GM18861 (cell line): ENCODE measurements at regions not wholly inside any gene's neighbourhood (a gene's known extent, or its start where the extent isn't known, plus 50 kb on each side); places are given as distances from the start of the nearest gene placed in this dataset.
"Not testable (repeated sequence)": the region's sequence is repeated elsewhere in the genome, so short reads cannot be mapped to it uniquely, and the experiment has no call there.

ENCODE experiments used
- ATAC-seq: cut with Tn5 transposase; IDR thresholded peaks from one replicate; pipeline ENCODE4 v1.9.1; 2021; ENCODE audit not compliant: unreplicated experiment

DNA sequence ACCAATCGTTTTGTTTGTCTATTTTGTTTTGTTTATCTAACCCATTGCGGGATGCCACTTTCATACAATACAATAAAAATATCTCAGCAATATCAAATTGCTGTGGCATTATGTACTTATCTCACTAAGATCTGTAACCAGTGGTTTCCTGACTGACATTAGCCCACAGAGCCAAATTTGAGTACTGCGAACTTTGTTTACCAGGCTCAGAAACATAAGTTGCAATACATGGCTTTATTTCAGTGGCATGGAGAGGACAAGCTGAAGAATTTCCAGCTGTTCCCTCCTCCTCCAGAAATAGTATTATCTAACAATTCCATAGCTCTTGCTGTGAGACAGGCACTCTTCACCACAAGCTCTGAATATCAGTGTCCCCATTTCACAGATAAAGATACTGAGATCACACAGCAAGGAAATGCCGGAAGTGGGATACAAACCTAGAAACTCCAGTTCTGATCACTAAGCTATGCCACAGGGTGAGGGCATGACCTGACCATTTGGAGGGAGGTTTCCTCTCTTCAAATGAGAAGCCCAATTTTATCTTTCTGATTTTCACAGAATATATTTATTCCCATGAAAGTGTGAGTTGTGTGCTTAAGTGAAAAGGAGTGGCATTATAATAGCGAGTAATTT, 469.9 kb upstream of the CBLB start:
- ATAC-seq: no peak

DNA sequence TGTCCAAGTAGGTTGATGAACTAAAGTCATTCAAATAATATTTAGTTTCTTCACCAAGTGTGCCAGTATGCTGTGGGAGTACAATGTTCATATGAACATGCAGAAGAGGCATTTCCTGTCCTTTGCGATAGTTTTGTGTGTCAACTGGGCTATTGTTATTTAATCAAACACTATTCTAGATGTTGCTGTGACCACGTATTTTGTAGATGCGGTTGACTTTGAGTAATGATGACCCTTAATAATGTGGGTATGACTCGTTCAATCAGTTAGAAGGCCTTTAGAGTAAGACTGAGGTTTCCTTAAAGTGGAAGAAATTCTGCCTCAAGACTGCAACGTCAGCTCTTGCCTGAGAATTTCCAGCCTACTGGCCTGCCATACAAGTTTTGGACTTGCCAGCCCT, 470.7 kb upstream of the CBLB start:
- no peak for ATAC-seq

DNA sequence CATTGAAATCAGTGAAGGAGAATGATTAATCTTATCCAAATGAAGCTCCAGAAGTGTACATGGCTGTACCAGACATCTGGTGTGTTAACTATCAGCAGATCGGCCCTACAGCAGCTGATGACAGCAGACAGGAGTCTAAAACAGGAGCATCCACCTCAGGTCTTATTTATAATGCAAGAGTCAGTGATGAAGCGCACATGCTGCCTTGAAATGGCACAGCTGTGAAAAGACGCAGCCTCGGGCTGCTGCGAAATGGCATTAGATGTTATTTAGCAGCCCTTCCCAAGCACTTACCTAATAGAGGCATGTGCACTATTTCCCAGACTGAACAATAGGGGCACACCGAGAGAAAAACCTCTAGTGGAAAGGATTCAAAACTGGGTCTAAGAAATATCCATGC, 472.3 kb upstream of the CBLB start:
- no peak for ATAC-seq

DNA sequence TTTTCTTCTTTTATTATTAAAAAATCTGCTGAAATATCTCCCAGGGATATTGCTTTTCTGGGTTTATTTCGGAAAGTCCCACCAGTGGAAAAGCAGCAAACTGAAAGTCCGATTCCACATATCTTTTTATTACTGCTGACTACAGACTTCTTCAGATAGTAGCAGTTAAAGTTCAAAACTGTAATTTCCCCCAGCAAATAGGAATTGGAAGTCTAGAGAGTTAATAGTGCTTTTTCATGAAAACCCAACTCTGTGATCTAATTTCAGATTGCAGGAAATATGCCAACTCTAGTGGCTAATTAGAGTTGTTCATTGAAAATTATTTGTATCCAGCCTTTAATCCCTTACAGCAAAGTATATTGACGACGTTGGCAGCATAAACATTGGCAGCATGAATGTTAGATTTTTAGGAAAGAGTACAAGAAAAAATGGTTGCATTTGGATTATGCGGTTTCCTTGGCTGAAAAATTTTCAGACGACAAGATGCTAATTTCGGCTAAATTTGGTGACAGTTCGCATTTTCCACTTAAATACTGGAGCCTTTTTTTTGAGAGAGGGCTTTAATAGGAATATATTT, 472.9 kb upstream of the CBLB start:
- no peak for ATAC-seq

DNA sequence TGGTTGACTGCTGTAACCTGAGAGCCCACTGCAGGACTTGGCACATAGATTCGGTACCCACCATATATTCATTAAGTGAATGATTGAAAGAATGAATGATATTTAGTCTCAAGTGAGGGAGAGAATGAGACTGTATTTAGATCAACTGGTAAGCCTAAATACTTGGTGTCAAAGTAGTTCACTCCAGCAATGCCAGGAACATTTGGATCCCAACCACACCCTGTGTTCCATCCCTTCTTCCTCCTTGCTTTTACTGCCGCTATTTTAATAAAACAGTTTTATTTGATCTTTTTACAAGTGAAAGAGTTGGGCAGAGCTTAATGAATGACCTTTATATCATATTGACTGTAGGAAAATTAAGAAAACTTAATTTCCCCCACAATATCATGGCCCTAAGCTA, 473.6 kb upstream of the CBLB start:
- no peak for ATAC-seq

DNA sequence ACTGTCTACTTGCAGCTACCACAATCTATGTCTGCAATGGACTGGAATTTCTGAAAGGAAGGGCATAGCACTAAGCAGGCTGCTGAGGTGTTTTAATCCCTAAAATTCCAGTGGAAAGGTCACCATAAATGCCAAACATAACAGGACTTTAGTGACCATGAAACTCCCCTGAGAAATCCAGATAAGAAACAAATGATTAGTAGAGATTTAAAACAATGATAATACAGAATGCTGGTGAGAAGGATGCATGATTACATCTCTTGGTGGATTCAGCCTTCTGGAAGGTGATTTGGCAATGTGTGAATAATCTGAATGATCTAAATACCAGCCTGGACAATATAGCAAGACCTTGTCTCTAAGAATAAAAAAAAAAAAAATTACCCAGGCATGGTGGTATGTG, 475.0 kb upstream of the CBLB start:
- ATAC-seq: no peak

DNA sequence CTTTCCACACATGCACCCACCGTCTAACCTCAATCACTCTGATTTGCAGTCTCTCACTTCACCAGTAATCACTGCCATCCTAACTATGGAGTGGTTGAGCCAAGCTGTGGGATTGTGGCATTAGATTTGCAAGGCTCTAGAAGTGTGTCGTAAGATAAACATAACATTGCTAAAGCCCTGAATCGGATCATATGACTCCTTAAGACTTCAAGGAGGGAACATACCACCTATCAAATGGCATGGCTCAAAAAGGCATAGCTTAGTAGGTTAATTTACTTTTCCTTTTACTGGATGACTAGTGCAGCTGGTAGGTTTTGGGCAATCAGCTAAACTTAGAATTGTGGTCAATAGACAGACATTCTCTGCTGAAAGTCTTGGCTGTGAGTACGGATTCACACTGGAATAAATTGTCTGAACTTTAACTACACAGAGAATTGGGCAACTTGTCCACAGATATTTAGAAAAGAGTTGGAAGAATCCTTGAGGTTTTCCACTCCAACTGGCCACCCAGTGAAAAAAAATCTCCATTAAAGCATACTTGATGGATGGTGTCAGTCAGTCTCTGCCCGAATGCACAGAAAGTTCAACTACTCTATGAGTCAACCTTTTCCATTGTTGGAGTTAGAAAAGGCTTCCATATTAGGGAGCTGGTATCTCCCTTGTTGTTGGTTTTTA, 476.7 kb upstream of the CBLB start:
- ATAC-seq: no peak

DNA sequence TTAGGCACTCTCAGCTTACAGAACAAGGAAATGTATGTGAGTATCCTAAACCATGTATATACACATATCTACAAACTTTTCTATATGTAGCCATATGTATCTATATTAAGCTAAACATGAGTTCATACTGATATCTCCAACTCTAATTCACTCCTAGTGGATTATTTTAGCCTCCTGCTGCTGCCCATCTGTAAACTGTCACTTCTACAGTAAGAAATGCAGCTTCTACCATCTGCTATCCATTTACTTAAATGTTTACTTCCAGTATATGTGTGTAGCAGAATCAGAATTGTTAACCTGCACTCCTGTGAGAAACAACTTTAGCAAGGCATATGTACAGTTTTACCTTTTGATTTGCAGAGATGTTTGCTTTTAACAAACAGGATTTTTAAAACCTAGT, 478.5 kb upstream of the CBLB start:
- ATAC-seq: no peak

DNA sequence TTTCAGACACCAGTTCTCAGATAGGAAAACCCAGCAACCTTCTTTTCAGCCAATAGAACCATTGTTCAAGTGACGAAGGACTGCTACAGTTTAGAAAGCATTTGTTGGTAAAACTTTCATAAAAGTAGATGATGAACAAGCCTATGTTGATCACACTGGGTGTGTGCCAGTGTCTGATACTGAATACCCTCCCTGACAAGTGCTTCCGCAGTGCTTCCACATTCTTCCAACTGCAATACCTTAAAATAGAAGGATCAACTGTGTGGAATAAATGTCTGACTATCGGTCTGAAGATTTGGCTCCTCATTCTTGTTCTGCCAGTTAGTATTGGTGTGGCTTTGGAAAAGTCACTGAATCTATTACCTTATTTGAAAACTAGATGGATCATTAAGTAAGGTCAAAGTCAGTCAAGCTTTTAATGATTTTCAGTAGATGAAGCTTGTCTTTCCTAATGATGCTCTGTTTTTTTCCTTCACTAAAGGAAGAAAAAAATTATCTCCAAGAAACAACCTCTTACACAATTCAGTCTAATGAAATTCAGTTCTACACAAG, 479.4 kb upstream of the CBLB start:
- ATAC-seq: no peak

DNA sequence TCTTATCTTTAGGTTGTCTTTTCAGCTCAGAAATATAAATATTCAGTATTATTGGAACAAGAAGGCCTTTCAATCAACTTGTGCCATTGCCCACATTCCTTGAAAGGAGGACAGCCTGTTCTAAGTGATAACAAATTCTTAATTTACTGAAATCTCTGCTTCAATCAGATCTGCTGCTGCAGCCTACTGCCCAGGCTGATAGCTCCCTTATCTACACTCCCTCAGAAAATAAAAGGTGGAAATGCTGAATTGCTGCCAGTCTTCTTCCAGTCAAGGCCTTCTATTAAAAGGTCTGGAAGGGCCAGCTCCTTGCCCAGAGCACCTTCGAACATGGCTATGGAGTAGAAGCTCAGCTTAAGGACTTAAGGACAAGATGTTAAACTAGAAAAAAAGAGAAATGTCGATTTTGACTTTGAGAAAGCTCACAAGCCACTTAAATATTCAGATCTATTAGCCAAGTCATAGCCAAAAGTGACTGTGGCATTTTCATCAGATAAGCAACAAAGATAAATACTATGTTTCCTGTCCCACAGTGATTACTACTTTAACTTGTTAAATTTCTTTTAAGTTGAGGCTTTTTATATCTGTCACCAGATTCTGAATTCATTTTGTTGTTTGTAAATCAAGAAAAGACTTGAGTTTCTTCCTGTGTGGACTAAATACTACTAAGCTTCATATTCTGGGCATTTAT, 480.5 kb upstream of the CBLB start:
- ATAC-seq: no peak

DNA sequence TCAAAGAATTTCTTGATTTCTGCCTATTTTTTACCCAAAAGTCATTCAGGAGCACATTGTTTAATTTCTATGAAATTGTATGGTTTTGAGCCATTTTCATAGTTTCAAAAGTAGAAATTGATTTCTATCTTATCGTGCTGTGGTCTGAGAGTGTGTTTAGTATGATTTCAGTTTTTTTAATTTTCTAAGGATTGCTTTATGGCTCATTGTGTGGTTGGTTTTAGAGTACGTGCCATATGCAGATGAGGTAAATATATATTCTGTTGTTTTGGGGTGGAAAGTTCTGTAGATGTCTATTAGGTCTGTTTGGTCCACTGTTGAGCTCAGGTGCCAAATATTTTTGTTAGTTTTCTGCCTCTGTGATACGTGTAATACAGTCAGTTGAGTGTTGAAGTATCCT, 487.1 kb upstream of the CBLB start:
- no peak for ATAC-seq

DNA sequence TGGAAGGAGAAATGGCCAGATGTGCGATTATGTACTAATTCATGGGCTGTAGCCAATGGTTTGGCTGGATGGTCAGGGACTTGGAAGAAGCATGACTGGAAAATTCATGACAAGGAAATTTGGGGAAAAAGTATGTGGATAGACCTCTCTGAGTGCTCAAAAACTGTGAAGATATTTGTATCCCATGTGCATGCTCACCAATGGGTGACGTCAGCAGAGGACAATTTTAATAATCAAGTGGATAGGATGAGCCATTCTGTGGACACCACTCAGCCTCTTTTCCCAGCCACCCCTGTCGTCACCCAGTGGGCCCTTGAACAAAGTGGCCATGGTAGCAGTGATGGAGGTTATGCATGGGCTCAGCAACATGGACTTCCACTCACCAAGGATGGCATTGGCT, 490.9 kb upstream of the CBLB start:
- ATAC-seq: no peak

DNA sequence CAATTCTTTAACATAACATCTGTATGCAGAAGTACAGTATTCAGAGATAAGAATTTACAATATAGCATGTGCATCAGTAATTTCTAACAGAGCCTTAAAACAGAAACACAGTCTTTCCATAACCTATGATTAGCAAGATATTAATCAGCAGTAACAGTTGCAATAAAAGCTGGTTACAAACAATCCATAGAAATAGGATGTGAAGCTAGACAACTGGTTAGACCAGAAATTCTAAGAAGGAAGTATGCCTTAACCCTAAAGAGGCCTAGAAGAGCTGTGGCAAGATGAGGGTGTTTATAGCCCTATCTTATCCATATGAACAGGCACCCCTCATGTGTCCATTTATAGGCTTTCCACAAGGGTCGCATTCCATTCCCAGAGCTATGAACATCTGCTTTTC, 492.1 kb upstream of the CBLB start:
- ATAC-seq: not testable (repeated sequence)

DNA sequence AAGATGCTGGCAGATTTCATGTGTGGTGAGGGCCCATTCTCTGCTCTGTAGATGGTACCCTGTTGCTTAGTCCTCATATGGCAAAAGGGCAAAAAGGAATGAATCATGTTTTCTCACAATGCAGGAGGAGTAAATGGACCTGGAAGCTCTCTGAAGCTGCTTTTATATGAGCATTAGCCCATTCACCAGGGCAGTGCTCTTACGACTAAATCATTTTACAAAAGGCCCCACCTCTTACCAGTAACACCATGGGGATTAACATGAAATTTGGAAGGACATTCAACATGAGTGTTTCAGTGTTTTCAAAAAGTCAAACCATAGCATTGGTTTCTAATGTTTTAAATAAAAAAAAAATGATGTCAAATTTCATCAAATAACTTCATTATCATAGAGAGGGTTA, 495.7 kb upstream of the CBLB start:
- ATAC-seq: no peak

DNA sequence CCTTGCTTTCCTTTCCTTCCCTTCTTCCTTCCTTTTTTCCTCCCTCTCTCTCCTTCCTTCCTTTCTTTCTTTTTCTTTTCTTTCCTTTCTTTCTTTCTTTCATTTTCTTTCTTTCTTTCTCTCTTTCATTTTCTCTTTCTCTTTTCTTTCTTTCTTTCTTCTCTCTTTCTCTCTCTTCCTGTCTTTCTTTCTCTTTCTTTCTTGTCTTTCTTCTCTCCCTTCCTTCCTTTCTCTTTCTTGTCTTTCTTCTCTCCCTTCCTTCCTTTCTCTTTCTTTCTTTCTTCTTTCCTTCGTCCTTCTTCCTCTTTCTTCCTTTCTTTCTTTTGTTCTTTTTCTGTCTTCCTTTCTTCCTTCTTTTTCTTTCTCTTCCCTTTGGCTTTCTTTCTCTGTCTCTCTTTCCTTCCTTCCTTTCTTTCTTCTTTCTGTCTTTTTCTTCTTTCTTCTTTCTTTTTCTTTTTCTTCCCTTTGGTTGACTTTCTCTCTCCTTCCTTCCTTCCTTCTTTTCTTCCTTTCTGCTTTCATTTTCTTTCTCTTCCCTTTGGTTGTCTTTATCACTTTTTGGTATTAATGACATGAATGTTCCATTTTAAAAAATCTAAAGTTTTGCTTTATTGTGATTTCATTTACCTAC, 496.4 kb upstream of the CBLB start:
- ATAC-seq: no peak

DNA sequence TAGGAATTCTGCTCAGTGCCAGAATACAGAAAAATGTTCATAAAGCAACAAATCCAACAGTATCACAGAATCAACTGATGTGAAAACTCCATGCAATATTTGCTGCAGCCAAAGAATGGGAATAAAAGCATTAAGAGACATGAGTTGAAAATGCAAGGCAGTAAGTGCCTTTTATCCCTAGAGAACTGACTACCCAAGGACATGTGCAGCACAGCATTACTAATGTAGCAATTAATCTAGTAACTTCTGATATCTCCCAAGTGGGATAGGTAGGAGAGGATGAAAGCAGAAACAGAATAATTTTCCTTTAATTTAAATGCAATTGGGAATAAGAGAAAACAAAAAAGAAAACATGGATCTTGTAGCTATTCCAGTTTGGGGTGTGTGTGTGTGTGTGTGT, 497.5 kb upstream of the CBLB start:
- no peak for ATAC-seq

DNA sequence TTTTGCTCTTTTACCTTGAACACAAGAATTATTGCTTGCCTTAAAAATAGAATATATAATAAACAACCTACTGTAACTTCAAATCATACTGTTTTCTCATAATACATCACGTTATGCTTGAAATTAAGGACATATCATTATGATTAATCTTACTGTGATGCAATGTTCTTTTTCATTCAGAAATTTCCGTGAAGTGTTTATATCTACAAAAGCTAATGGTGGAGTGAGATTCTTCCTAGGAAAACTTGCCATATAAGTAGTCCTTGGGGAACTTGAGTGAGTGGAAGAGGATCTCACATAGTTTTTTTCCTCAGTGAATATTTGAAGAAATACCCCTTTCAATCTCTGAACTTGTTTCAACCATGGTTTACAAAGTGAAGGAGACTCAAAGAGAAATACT, 498.7 kb upstream of the CBLB start:
- ATAC-seq: no peak

DNA sequence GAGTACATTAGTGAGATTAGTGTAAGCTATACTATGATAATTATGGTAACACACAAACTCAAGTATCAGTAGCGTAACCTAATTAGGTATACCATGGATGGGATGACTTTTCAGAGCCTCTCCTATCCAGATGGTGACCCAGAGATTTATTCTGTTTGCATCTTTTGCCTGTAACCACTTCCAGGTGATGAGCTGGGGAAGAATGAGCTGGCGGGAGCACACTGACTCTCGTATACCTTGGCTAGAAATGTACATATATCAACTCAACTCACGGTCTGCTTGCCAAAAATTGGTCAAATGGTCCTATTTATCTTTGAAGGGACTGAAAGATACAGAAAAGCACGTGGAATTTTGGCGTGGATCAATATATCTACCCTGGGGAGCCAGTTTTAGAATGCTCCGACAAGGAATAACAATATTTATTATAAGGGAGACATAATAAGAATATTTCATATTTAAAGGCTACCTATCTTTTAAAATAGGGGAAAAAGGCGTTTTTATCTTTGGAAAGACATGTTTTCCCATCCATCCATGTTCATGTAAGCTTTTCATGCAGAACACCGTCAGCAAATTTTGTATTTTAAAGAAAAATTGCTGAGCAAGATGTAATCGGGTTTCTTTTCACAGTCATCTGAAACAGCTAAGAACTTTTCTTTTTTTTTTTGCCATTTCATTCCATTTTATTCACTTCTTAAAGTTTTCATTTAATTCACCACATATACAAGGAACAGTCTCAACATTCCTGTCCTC, 502.6 kb upstream of the CBLB start:
- ATAC-seq: no peak

DNA sequence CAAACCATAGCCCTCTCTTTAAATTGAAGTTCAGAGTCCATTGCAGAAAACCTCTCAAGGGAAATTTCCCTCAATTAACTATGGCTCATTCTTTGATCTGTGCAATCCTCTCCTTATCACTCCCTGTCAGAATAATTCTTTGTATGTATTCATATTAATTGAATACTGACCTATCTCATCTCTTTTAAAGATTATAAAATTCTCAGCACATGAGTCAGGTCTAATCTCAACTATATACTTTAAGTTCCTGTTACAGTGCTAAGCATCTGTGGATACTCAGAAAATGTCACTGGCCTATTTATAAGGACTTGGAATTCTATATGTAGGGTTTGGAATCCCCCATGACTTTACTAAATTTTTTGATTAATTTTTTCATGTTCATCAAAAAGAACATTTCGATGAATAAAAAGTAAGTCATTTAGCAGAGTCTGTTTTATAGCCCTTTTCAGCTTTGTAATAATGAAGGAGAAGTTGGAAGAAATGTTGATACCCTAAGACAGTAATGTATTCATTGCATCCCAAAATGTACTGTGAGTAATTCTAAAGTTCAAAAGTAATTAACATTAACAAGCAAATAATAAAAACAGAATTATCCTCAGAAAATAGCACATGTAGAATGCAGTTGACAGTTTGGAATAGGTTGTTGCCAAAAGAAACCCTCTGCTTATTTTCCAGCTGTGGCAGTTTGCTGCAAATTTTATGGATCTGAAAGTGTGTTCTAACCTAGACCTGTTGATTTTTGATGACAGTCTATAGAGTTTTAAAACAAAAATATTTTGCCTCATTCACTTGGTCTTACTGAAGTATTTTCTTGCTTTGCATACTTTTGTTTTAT, 503.4 kb upstream of the CBLB start:
- no peak for ATAC-seq

DNA sequence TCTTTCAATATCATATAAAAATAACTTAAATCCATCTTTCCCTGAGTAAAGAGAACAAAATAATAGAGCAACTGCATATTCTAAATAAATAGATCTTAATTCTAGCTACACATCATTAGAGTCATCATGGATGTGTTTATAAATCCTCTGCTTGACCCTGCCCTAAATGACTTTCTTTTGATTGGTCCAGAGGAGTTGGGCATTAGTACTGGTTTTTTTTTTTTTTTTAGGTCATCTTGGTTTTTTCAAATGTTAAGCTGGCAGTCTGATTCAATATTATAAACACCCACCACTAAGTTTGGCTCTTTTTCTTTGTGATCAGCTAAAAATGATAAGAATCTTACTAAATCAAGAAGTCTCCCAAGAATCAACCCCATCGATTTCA, 504.0 kb upstream of the CBLB start:
- no peak for ATAC-seq
